Dendritic cell treated with granulocyte-macrophage colony-stimulating factor and Interleukin-4, amounts not matched to agents 40 ng/mL and 50 ng/mL, for 4 days (primary cell): ENCODE measurements at regions not wholly inside any gene's neighbourhood (a gene's known extent, or its start where the extent isn't known, plus 50 kb on each side); places are given as distances from the start of the nearest gene placed in this dataset.
"Not testable (repeated sequence)": the region's sequence is repeated elsewhere in the genome, so short reads cannot be mapped to it uniquely, and the experiment has no call there.

Source experiments
- H3K27ac Mint-ChIP-seq: one replicate; pipeline ENCODE4 v1.8.0; 2022; ENCODE audit warnings: mild to moderate bottlenecking, mixed read lengths
- H3K27me3 Mint-ChIP-seq: one replicate; pipeline ENCODE4 v1.8.0; 2022; ENCODE audit warnings: mild to moderate bottlenecking, mixed read lengths
- H3K36me3 Mint-ChIP-seq: one replicate; pipeline ENCODE4 v1.8.0; 2022; ENCODE audit warnings: low read depth, mixed read lengths
- H3K4me1 Mint-ChIP-seq: one replicate; pipeline ENCODE4 v1.8.0; 2022; ENCODE audit warnings: low read depth, mixed read lengths
- H3K4me3 Mint-ChIP-seq: one replicate; pipeline ENCODE4 v1.8.0; 2022; ENCODE audit warnings: mild to moderate bottlenecking, moderate library complexity, mixed read lengths
- H3K9me3 Mint-ChIP-seq: one replicate; pipeline ENCODE4 v1.8.0; 2022; ENCODE audit warnings: mixed read lengths
- intact Hi-C: fragments of 100-400 bp; cut with micrococcal nuclease; formaldehyde crosslinking; loops from one replicate; pipeline ENCODE4 v1.15.0; 2022

GRCh38 chrX:54615109-54615508 is 85.1 kb downstream of the GNL3L start:
- intact Hi-C loops = no loop called here
- H3K27ac Mint-ChIP-seq = no peak overlapping the region
- H3K9me3 Mint-ChIP-seq = peaks cover 37% of the 10 kb centered on the region
- H3K4me3 Mint-ChIP-seq = no peak overlapping the region
- no peaks in the 10 kb centered on the region for H3K27me3 Mint-ChIP-seq
- peaks cover 7% of the 10 kb centered on the region for H3K4me1 Mint-ChIP-seq
- peaks cover 24% of the 10 kb centered on the region for H3K36me3 Mint-ChIP-seq

DNA sequence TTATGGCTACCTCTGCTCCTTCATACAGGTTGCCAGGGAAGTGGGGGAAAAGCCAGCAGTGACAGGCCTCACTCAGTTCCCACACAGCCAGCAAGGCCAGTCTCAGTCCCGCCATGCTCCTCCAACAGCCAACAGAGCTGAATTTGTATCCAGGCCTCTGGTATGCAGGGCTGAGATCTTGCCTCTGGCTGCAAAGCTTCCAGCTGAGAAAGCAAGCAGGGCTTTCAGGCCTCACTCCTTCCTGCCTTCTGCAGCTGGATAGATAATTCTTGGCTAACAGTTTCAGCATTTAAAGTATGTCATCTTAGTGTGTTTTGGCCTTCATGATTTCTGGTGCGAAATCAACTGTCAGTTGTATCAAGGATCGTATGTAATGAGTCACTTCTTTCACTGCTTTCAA is 103.6 kb downstream of the GNL3L start:
- Mint-ChIP-seq H3K27ac (no peak overlapping the region), H3K4me1 (no peaks in the 10 kb centered on the region), H3K4me3 (no peak overlapping the region), H3K9me3 (peaks cover 22% of the 10 kb centered on the region), H3K27me3 (peaks cover 1% of the 10 kb centered on the region), H3K36me3 (no peaks in the 10 kb centered on the region)
- intact Hi-C loops = loop anchor here (2.0 kb wide), 1 partner anchor 35 kb away; no protein-coding TSS in a partner anchor

- Mint-ChIP-seq H3K36me3 (peaks cover 6% of the 10 kb centered on the region), H3K27me3 (no peaks in the 10 kb centered on the region), H3K4me1 (no peaks in the 10 kb centered on the region), H3K27ac (peak overlapping the region; percentile 98), H3K4me3 (peak overlapping the region; percentile 86), H3K9me3 (no peaks in the 10 kb centered on the region)
- intact Hi-C loops = loop anchor here (1.0 kb wide), 1 partner anchor 169 kb away; no protein-coding TSS in a partner anchor
Observed at GRCh38 chrX:54639018-54639345, 109.0 kb downstream of the GNL3L start.

GRCh38 chrX:54639346-54640102 is 109.5 kb downstream of the GNL3L start:
- no peaks in the 10 kb centered on the region for H3K4me1 Mint-ChIP-seq
- no peaks in the 10 kb centered on the region for H3K27me3 Mint-ChIP-seq
- intact Hi-C loops = loop anchor here (1.0 to 2.0 kb wide), 2 partner anchors 169 to 419 kb away; no protein-coding TSS in a partner anchor
- peaks cover 6% of the 10 kb centered on the region for H3K36me3 Mint-ChIP-seq
- H3K27ac Mint-ChIP-seq = peak overlapping the region; percentile 98
- peak overlapping the region; percentile 86 for H3K4me3 Mint-ChIP-seq
- no peaks in the 10 kb centered on the region for H3K9me3 Mint-ChIP-seq

- no peaks in the 10 kb centered on the region for H3K9me3 Mint-ChIP-seq
- H3K36me3 Mint-ChIP-seq = peaks cover 6% of the 10 kb centered on the region
- intact Hi-C loops = loop anchor here (2.0 kb wide), 1 partner anchor 419 kb away; no protein-coding TSS in a partner anchor
- peak overlapping the region; percentile 98 for H3K27ac Mint-ChIP-seq
- H3K27me3 Mint-ChIP-seq = no peaks in the 10 kb centered on the region
- H3K4me3 Mint-ChIP-seq = peak overlapping the region; percentile 86
- H3K4me1 Mint-ChIP-seq = no peaks in the 10 kb centered on the region
Observed at GRCh38 chrX:54640103-54640690, 110.2 kb downstream of the GNL3L start.

DNA sequence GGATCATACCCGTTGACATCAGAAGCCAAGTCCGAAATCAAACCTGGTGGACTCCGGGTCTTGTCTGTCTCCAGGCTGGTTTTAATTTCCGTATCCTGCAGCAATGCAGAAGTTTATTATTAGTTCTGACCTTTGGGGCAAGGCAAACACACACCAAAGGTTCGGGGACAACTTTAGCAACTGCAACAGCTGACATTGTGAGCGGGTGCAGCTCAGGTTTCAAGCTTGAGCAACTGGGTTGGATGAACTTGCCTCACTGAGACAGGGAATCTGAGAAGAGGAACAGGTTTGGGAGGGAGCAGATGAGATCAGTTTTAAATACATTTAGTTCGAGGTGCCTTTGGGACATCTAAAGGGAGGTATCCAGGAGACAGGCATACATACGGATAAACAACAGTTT is 110.7 kb downstream of the GNL3L start:
- Mint-ChIP-seq H3K4me1 (no peaks in the 10 kb centered on the region), H3K27ac (peak overlapping the region; percentile 98), H3K36me3 (peaks cover 6% of the 10 kb centered on the region), H3K27me3 (no peaks in the 10 kb centered on the region), H3K4me3 (no peak overlapping the region), H3K9me3 (no peaks in the 10 kb centered on the region)
- intact Hi-C loops = loop anchor here (2.0 kb wide), 1 partner anchor 418 kb away; no protein-coding TSS in a partner anchor

DNA sequence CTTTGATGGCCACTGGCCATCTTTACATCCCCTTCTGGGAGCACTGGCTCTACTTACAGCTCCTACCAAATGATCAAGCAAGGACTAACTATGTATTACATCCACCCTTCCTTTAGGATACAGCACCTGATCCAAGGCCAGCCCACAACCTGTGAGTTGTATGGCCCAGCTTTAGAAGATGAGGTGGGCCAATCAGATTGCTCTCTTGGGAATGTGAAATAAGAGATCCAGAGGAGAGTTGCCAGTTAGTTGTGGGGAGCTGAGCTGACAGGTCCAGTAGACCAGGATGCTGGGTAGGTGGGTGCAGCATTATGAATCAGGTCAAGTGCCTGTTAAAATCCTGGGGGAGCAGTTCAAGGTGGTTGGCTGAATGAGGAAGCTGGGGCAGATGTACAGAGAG is 111.5 kb downstream of the GNL3L start:
- Mint-ChIP-seq H3K4me3 (no peak overlapping the region), H3K4me1 (no peaks in the 10 kb centered on the region), H3K27me3 (no peaks in the 10 kb centered on the region), H3K9me3 (no peaks in the 10 kb centered on the region), H3K27ac (no peak overlapping the region), H3K36me3 (peaks cover 6% of the 10 kb centered on the region)
- intact Hi-C loops = loop anchor here (2.0 kb wide), 1 partner anchor 417 kb away; no protein-coding TSS in a partner anchor

- H3K4me1 Mint-ChIP-seq, H3K27ac Mint-ChIP-seq, H3K4me3 Mint-ChIP-seq, H3K27me3 Mint-ChIP-seq, intact Hi-C loops, H3K36me3 Mint-ChIP-seq: not testable (repeated sequence)
- H3K9me3 Mint-ChIP-seq = peaks cover 19% of the 10 kb centered on the region
Observed at GRCh38 chrX:54647607-54648006, 117.6 kb downstream of the GNL3L start.

DNA sequence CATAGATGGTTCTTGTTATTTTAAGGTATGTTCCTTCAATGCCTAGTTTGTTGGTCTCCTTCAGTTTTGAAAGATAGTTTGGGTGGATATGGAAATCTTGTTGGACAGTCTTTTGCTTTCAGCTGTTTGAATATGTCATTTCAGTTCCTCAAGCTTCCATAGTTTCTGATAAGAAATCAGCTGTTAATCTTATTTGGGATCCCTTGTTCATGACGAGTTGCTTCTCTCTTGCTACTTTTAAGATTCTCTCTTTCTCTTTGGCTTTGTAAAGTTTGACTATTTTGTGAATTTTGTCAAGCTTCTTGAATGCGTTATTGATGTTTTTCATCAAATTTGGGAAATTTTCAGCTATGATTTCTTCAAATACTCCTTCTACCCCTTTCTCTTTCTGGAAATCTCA is 129.5 kb downstream of the GNL3L start:
- Mint-ChIP-seq H3K27me3 (no peaks in the 10 kb centered on the region), H3K36me3 (no peaks in the 10 kb centered on the region), H3K9me3 (peaks cover 20% of the 10 kb centered on the region), H3K4me3 (no peak overlapping the region), H3K27ac (no peak overlapping the region), H3K4me1 (no peaks in the 10 kb centered on the region)
- intact Hi-C loops = no loop called here

- H3K36me3 Mint-ChIP-seq = no peaks in the 10 kb centered on the region
- no peaks in the 10 kb centered on the region for H3K27me3 Mint-ChIP-seq
- no peak overlapping the region for H3K4me3 Mint-ChIP-seq
- H3K4me1 Mint-ChIP-seq = no peaks in the 10 kb centered on the region
- peaks cover 34% of the 10 kb centered on the region for H3K9me3 Mint-ChIP-seq
- no peak overlapping the region for H3K27ac Mint-ChIP-seq
- intact Hi-C loops = no loop called here
Observed at GRCh38 chrX:54675762-54676161, 122.3 kb downstream of the ITIH6 start.

GRCh38 chrX:54695231-54695630 is 102.8 kb downstream of the ITIH6 start:
- H3K27ac Mint-ChIP-seq = no peak overlapping the region
- intact Hi-C loops = no loop called here
- H3K4me1 Mint-ChIP-seq = no peaks in the 10 kb centered on the region
- no peaks in the 10 kb centered on the region for H3K36me3 Mint-ChIP-seq
- no peak overlapping the region for H3K4me3 Mint-ChIP-seq
- H3K9me3 Mint-ChIP-seq = peaks cover 5% of the 10 kb centered on the region
- no peaks in the 10 kb centered on the region for H3K27me3 Mint-ChIP-seq

GRCh38 chrX:54695816-54696487 is 102.1 kb downstream of the ITIH6 start:
- intact Hi-C loops = no loop called here
- Mint-ChIP-seq H3K4me1 (no peaks in the 10 kb centered on the region), H3K4me3 (no peak overlapping the region), H3K27me3 (peaks cover 1% of the 10 kb centered on the region), H3K27ac (no peak overlapping the region), H3K9me3 (no peaks in the 10 kb centered on the region), H3K36me3 (no peaks in the 10 kb centered on the region)
